GM18507 (cell line): ENCODE measurements at regions not wholly inside any gene's neighbourhood (a gene's known extent, or its start where the extent isn't known, plus 50 kb on each side); places are given as distances from the start of the nearest gene placed in this dataset.

Experiments
- DNase-seq: peaks from one replicate; pipeline ENCODE4 v3.0.0; 2011; ENCODE audit warnings: low read depth; ENCODE audit not compliant: insufficient read length; ENCODE audit errors: extremely low spot score
- FAIRE-seq: peaks from 2 replicates; lab custom pipeline; 2011; peaks lifted over from hg19 to GRCh38; lab: Jason Lieb, UNC

- DNase-seq (no peak), FAIRE-seq (no peak)
Observed at GRCh38 chr2:14684516-14684915, 52.0 kb downstream of the LRATD1 start.

GRCh38 chr2:14690926-14691325, 58.4 kb downstream of the LRATD1 start:
- no peak for DNase-seq

GRCh38 chr2:14693874-14694273, 61.4 kb downstream of the LRATD1 start:
- DNase-seq = no peak
- FAIRE-seq = no peak

More at GRCh38 chr2:14690926-14691325, 58.4 kb downstream of the LRATD1 start:
- FAIRE-seq = no peak

- no peak for FAIRE-seq
Observed at GRCh38 chr2:14700753-14701152, 68.2 kb downstream of the LRATD1 start.

GRCh38 chr2:14702258-14702657, 69.7 kb downstream of the LRATD1 start:
- FAIRE-seq = no peak

More at GRCh38 chr2:14700753-14701152, 68.2 kb downstream of the LRATD1 start:
- no peak for DNase-seq

GRCh38 chr2:14706201-14706600, 73.7 kb downstream of the LRATD1 start:
- FAIRE-seq (no peak), DNase-seq (no peak)

More at GRCh38 chr2:14702258-14702657, 69.7 kb downstream of the LRATD1 start:
- no peak for DNase-seq

GRCh38 chr2:14712111-14712510, 79.6 kb downstream of the LRATD1 start:
- no peak for FAIRE-seq

GRCh38 chr2:14713248-14713647, 80.7 kb downstream of the LRATD1 start:
- FAIRE-seq = no peak
- no peak for DNase-seq

More at GRCh38 chr2:14712111-14712510, 79.6 kb downstream of the LRATD1 start:
- DNase-seq = no peak

GRCh38 chr2:14715600-14715999, 83.1 kb downstream of the LRATD1 start:
- FAIRE-seq (no peak), DNase-seq (no peak)

- FAIRE-seq (no peak), DNase-seq (no peak)
Observed at GRCh38 chr2:14716319-14716718, 83.8 kb downstream of the LRATD1 start.

- DNase-seq = no peak
- FAIRE-seq = no peak
Observed at GRCh38 chr2:14717131-14717530, 84.6 kb downstream of the LRATD1 start.

- no peak for DNase-seq
- no peak for FAIRE-seq
Observed at GRCh38 chr2:14720319-14720718, 87.8 kb downstream of the LRATD1 start.

GRCh38 chr2:14720739-14721138, 88.2 kb downstream of the LRATD1 start:
- FAIRE-seq = no peak

GRCh38 chr2:14722904-14723570, 90.5 kb downstream of the LRATD1 start:
- DNase-seq = no peak
- no peak for FAIRE-seq

More at GRCh38 chr2:14720739-14721138, 88.2 kb downstream of the LRATD1 start:
- DNase-seq = no peak

- DNase-seq (no peak), FAIRE-seq (no peak)
Observed at GRCh38 chr2:14723684-14724083, 91.2 kb downstream of the LRATD1 start.

GRCh38 chr2:14735696-14736095, 103.2 kb downstream of the LRATD1 start:
- FAIRE-seq = no peak
- DNase-seq = no peak

- FAIRE-seq = no peak
- DNase-seq = no peak
Observed at GRCh38 chr2:14737201-14737600, 104.7 kb downstream of the LRATD1 start.

GRCh38 chr2:14743861-14744260, 111.3 kb downstream of the LRATD1 start:
- DNase-seq = no peak
- FAIRE-seq = no peak

- DNase-seq = no peak
- FAIRE-seq = no peak
Observed at GRCh38 chr2:14745288-14746076, 113.0 kb downstream of the LRATD1 start.

- DNase-seq (no peak), FAIRE-seq (no peak)
Observed at GRCh38 chr2:14746133-14746532, 113.6 kb downstream of the LRATD1 start.

GRCh38 chr2:14747447-14747846, 114.9 kb downstream of the LRATD1 start:
- FAIRE-seq (no peak), DNase-seq (no peak)
